UCSD-AML1 (cell line): ENCODE measurements at regions not wholly inside any gene's neighbourhood (a gene's known extent, or its start where the extent isn't known, plus 50 kb on each side); places are given as distances from the start of the nearest gene placed in this dataset.

Experiments used
- DNase-seq: peaks from one replicate; lab custom pipeline; 2025; ENCODE audit not compliant: unreplicated experiment; lab: John Stamatoyannopoulos, UW

DNA sequence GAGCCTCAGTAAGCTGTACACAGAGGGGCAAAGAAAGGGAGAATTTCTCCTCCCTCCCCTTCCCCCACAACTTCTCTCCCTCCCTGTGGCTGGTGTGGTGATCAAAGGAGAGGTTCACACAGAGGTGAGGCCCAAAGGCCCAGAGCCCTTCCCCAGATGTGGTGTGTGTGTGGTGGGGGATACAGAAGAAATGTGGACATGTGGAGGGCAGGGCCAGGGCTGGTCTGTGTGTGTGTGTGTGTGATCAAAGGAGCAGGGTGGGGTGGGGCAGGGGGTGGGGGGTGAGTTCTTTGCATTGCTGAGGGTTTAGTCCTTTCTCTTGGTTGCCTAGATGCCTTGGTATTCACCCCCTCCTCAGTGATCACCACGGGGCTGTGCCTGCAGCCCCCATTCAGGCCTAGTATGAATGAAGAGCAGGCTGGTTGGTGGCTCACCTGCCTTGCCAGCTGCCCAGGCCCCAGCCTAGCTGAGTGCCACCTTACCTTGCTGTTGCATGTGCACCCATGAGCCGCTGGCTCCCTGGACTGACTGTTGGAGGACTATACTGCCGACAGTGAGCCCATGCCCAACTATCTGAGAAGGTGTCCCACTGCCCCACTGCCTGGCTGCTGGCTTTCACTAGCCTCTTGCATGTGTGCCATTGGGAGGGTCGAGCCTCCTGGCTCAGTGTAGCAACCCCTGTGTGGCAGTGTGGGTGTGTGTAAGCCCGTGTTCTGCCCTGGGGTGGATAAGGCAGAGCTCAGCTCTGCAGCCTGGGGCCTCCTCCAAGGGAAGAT is 101.9 kb downstream of the EFNB1 start:
- no peak for DNase-seq

DNA sequence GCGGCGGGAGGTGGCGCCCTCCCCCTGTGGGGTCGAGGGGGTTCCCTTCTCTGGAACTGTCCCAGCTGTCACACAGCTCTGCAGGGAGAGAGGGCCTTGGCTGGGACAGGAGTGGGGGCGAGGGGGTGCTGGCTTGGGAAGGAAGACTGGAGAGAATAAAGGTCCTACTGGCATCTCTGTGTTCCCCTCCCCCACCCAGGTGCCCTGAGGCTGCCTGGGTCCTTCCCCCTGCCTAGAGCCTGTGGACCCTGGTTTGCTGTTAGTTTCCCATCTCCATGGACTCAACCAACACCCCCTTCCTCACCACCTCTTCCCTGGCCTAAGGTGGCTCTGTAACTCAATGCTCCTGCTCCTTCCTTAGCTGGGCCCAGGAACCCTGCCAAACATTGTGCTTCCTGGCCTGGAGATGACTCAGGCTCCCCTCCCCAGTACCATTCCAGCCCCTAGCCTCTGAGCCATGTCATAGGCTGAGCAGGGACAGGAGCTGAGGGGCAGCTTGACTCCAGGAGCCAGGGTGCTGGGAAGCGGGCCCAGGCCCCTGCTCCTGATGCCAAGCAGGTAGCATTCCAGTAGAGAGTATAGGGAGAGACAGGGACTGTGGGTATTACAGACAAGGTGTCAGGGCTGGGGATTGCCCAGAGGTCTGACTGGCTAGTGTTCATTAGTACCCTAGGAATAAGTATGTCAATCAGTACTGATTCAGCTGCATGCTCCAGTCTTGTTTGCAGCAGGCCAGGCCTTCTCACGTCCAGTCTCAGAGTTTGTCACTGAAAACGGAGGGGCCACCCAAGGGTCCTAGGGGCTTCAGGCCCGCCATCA is 100.7 kb downstream of the EFNB1 start:
- DNase-seq = no peak

DNA sequence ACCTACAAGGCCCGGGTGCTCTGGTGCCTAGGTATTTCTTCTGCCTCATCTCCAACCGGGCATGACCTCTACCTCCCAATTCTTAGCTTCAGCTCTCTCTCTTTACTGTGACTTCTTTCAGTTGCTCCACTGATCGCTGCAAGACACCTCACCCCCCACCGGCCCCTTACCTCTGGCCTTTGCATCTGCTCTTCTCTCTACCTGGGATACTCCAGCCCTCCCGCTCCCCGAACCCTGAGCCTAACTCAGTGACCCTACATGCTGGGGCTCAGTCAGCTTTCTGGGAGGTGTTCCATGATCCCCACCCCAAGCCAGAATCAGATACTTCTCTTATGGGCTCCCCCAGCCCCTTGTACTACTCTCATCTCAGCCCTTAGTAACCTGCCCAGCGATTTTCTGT is 99.6 kb downstream of the EFNB1 start:
- DNase-seq = no peak

DNA sequence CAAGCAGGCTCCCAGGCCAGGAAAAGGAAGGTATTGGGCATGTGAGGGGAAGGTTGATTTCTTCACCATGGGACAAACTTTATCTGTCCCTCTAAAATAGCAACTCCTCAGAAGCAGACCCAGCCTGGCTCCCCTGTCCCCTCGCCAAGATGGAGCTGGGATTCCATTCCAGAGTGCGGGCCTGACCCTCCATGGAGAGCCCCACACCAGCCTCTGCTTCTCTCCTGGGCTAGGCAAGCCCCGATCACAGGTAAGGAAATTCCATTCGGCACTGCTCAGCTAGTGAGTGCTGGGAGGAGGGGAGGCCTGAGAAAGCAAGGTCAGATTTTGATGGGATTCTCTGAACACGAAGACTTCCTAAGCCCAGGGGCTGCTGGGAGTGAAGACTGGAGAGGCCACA is 98.4 kb downstream of the EFNB1 start:
- no peak for DNase-seq

DNA sequence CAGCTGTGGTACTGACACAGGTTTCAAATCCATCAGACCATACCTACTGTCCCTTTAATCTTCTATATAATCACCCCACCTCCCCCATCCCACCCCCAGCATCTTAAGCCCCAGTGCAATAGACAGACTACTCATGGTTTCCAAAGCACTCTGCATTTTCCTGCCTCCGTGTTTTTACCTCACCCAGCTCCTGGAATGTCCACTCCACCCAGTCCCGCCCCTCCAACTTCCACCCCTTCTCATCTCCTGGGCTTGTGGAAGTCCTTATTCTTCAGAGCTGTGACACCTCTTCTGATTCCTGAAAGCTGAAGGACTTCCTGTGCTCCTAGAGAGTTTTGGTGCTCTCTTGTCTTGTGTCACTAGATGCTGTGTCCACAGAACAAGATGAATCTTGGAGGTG is 94.3 kb downstream of the EFNB1 start:
- no peak for DNase-seq

DNA sequence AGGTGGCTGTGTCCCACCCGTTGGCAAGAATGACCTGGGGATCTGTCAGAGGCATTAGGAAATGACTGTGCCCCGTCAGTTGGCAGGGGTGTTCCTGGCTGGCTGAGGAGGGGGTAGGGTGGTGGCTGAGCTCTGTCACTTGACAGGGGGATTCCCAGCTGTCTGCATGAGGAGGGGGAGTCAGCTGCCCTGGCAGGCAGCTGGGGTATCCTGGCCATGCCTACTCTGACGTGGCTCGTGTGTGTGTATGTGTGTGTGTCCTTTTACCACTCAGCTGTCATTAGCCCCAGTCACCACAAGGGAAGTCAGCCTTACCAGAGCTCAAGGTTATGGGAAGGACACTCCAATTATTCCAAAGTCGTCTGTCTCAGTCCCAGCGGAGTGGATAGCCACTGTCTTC is 93.2 kb downstream of the EFNB1 start:
- peak; percentile 39 for DNase-seq

DNA sequence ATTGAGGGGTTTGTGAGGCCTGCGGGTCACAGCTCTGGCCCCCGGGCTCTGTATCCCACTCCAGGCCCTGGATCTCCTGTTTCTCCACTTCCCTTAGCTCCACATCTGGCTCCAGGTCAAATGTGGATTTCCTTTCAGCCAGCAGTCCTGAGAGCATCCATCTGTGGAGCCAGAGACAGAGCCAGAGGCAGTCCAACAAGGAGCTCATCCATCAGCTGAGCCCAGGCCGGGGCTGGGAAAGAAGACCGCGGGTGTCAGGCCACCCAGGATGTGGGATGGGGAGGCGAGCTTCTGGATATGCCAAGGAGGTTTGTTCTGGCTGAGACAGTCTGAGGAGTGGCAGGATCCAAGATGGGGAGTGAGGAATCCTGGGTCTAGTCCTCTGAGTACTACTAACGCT is 91.7 kb downstream of the EFNB1 start:
- DNase-seq = no peak

DNA sequence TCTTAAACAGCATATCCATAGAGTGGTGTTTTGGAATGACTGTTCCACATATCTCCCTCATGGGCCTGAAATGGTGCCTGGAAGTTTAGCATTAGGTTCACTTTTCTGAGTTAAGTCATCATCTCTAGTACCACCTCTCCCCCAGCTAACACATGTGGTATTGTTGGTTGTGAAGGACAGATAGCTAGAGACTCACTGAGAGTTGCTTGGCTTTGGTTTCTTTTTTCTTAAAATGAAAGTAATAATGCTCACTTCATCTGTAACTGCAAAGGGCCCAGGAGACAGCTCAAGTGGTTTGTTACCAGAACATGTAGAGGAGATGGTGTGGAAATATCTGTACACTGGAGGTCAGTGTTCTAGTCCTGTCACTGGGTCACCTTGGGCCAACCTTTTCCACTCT is 90.9 kb downstream of the EFNB1 start:
- no peak for DNase-seq

DNA sequence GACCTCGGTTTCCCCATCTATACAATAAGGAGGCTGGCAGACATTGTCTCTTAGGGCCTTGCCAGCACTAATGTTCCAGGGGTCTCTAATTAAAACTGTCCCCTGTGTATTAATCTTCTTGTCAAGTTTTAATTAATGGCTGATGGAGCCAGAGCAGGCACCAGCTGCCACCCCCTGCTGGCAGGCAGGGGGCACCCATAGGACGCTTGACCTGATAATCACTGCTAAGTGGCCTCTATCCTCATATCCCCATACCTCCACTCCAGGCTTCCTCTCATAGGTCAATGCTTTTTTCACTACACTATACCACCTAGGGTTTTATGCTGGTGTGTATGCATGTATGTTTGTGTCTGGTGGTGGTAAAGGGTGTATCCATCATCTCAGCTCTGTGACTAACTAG is 89.4 kb downstream of the EFNB1 start:
- DNase-seq = no peak

DNA sequence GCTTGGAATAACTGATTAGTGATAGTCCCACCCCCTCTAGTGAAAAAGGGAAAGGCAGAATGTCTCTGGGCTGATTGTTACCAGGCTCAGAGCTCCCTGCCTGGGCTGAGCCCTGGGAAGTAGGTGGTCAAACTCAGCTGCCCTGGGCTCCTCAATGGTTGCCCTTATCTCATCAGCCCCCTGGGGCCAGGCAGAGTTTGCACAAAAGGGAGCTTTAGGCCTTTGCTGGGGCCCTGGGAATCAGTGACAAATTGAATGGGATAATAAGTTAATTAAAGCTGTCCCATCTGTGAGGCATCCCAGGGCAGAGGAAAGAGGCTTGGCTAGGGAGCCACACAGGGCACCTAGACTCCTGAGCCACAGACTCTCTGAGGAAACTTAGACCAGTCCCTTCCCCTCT is 89.0 kb downstream of the EFNB1 start:
- no peak for DNase-seq

DNA sequence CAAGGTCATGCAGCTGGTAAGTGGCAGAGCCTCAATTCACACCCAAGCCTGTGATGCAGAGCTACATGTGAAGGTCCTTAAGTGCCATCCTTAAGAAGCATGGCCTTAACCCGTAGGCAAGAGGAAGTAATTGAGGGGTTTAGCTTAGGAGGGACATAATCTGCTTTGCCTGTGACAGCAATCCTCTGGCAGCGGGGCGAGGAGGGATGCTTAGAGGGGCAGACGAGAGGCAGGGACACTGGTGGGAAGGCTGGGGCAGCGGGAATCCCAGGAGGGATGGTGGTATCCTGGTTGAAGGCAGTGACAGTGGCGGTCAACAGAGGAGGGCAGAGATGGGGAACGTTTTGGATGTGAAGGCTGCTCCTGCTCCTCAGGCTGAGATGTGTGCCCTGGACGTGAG is 88.1 kb downstream of the EFNB1 start:
- no peak for DNase-seq

DNA sequence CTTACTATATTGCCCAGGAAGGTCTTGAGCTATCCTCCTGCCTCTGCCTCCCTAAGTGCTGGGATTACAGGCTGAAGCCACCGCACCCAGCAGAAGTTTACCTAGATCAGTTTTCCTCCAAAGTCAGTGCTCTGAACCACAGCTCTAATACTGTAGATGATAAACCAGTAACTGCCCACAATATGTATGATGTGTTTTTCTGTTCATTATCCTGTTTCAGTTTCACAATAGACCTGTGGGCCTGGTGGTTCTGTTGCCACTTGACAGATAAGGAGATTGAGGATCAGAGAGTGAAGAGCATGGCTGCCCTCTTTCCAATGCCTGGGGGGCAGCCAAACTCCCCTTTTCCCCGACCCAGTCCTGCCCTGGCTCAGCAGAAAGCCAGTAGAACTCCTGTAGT is 87.0 kb downstream of the EFNB1 start:
- DNase-seq = no peak

DNA sequence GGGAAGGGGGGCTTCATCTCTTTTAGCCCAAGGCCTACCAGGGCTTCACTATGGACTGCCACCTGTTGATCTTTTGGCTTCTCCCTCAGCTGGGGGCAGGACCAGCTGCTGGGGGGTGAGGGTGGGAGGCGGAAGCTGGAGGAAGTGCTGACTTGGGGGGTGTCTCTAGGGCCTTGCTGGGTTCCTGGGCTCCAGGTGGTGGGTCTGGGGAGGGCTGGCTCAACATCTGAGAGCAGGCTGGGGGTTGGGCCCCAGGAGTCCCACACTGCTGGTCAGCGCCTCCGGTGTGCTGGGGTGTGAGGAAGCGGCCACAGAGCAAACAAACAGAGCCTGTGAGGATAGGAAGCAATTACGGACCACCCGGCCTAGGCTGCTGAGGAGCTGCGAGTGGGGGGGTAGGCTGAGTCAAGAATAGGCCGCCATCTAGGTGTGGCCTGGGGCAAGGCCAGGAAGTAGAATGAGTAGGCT is 85.7 kb downstream of the EFNB1 start:
- DNase-seq = no peak

DNA sequence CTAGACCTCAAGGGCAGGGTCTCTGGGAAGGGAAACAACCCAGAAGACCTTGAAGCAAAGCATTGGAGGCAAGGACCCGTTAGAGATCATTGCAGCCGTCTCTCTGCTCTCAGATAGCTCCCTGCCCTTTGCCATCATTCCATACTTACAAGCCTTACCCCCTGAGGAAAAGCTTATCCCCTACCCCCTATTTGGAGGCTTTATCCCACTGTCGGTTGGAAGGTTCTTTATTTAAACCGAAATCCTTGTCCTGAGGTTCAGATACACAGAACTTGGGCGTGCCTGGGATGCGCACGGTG is 84.4 kb downstream of the EFNB1 start:
- no peak for DNase-seq

DNA sequence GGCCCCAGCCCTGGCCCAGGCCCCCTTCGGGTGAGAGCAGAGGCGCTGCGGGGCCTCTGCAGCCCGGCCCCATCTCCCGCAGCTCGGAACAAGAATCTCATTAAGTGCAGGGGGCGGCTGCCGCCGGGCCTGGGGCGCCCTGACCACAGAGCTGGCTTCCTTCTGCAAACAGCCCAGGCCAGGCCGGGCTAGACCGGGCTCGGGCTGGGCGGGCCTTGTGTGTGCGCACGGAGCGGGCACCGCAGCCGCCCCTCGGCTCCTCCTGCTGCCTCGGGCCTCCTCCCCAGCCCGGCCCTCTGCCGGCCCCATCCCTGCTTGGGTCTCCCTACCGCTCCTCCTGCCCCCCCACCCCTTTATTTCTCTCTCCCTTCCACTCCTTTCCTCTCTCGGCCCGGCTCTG is 83.3 kb downstream of the EFNB1 start:
- DNase-seq = no peak

DNA sequence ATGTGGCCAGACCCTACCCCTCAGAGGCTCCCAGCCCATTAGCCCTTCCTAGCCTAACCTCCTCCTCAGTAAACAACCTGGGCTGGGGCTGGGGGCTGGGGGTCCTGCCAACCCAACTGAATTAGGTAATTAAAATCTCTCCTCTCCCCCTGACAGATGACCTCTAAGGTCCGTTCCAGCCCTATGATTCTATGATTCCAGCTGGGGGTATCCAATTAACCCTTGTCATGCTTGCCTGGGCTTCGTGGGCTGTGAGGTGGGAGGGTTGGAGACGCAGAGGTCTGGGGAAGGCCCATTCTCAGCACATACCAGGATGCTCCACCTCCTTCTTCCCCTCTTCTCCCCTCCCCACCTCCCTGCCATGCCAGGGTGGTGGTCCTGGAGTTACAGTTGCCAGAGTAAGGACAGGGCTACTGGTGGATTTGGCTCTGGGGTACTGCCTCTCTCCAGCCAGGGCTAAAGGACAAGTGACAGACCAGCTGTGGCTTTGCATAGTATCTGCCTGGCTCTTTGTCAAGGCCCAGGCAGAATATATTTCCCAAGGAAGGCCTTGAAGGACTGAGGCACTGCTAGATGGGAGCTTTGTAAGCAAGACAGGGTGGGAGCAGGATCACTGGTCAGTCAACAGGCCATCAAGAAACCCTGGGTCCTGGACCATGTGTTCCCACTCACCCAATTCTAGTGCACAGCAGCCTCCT is 82.1 kb downstream of the EFNB1 start:
- no peak for DNase-seq

DNA sequence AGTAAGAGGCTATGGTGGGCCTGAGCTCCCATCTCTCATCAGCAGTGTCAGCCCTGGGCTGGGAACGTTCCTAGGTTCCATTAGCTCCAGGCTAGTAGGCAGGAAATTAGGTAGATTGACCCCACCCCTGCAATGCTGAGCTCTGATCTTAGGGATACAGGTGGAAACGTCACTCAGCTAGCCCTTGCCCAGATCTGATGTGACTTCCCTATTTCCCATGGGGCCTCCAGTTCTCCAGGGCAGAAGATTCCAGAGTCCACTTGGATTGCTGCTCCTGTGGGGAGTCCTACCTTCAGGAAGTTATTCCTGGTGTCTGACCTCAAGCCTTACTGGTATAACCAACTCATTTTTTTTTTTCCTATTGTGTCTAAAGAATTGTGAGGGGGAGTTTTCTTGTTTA is 81.1 kb downstream of the EFNB1 start:
- no peak for DNase-seq

DNA sequence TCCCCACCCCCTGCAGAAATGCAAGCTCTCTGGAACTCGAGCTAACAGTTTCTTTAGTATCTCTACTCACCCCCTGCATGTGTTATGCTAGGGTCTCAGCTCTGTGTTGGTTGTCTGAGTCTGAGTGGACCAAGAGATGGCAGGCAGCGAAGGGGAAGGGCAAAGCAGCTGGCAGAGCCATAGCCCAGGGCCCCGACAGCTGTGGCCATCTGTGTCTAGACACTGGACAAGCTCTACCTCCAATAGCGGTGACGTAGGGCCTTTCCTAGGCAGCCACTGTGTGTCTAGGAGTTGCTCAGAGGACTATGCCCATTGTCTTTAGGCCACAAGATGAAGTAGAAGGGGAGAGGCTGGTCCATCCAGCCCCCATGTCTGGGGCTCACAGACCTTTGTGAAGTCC is 79.2 kb downstream of the EFNB1 start:
- no peak for DNase-seq

DNA sequence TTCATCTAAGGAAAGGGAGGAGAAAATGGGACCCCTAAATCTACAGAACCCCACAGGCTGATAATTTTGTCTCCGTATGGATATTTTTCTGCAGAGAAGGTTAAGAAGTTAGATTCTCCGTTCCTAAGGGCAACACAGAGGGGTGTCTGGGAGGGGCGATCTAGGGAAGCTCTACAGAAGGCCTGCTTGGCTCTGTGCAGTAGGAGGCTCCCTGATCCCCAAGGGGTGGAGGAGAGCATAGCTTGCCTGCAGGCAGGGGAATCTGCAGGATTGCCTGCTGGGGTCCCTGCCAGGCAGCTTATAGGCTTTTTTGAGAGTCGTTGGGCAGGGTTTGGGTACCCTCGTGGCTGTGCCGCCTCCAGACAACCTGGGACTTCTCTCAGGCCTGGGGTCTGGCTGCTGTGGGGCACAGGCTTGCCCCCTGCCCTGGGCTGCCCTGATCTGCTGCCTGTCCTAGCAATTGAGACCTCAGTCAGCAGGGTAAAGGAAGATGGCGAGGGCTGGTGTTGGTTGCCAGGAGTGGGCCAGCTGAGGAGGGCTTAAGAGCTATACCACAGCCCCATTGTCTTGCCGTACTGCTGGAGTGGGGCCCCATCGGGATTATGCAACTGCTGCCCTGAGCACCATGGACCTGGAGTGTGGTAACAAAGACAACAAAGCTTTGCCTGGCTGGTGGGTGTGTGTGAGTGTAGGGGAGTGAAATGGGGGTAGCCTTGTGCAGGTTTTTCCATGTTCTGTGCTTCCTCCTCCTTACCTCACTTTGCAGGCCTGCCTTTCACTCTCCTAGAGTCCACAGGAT is 74.1 kb downstream of the EFNB1 start:
- DNase-seq = no peak

DNA sequence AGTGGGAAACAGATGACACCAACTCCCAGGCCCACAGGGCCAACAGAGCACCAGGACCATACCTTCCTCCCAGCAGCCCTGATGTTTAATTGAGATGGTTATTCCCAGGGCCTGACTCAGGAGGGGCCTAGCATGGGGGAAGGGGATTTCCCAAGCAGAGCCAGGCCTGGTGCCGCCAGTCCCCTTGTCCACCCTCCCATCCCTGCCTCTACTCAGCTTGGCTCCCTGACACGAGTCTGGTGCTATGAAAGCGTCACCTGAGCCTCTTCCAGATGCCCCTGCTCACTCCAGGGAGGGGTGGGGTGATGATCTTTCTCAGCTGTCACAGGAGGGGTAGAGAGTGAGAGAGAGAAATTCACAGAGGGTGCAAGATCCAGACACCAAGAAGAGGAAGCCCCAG is 72.7 kb downstream of the EFNB1 start:
- DNase-seq = no peak

DNA sequence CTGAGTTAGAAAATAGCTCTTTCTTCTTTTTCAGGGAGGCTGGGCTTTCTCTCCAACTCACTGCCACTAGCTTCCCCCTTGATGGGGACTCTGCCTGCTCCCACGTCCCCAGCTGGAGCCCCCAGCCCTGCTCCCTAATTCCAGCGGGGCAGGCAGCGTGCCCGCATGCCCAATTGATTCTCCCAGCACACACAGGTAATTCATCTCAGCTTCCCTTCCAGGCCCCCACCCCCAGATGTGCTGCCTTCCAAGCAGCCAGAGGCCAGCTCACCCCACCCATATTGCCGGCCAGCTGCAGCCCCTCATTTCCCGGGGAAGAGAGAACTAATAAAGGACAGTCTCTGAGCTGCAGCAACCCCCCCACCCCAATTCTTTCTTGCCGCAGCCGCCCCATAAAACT is 69.8 kb downstream of the EFNB1 start:
- no peak for DNase-seq
